ENCODE measurements at regions not wholly inside any gene's neighbourhood (a gene's known extent, or its start where the extent isn't known, plus 50 kb on each side); places are given as distances from the start of the nearest gene placed in this dataset.

- ChIA-PET POLR2A (interaction anchor here (2.6 kb wide), 1 partner anchor 50 kb away, joined by 13 read pairs; the partner anchor contains the start of gene ID2), CTCF (no interaction called here)
- Histone ChIP-seq H3K4me3 (ENCODE audit: low read depth, low read length) (no peak overlapping the region), H3K27ac (ENCODE audit: extremely low read depth, low read depth, low read length) (no peak overlapping the region), H3K9me3 (ENCODE audit: control insufficient read depth, insufficient read depth, low read depth, low read length) (no peaks in the 10 kb centered on the region), H3K36me3 (ENCODE audit: control insufficient read depth in 2 of 2, insufficient read depth in 1 of 2, low read length in 2 of 2) (no peaks in the 10 kb centered on the region), H3K4me1 (ENCODE audit: control insufficient read depth, insufficient read depth, low read length) (no peaks in the 10 kb centered on the region)
- TF ChIP-seq ZNF214 (tag by site-specific recombination; IDR thresholded peaks at IDR 0.05; ENCODE audit: borderline replicate concordance), result no peak
- no peak for TF ChIP-seq ZNF626 (tag by site-specific recombination; IDR thresholded peaks at IDR 0.05)
- no peak for TF ChIP-seq ZBTB10 (tag by site-specific recombination; IDR thresholded peaks at IDR 0.05)
- TF ChIP-seq ZBTB6 (tag by site-specific recombination; IDR thresholded peaks at IDR 0.05), result no peak
- TF ChIP-seq ZNF701 (tag by site-specific recombination; IDR thresholded peaks at IDR 0.05), result no peak
- TF ChIP-seq PRDM1 (tag by site-specific recombination; IDR thresholded peaks at IDR 0.05), result no peak
- no peak for TF ChIP-seq REPIN1 (tag by site-specific recombination; IDR thresholded peaks at IDR 0.05; ENCODE audit: low read depth)
- no peak for TF ChIP-seq ZNF514 (tag by site-specific recombination; IDR thresholded peaks at IDR 0.05)
- no peak for TF ChIP-seq INSM2 (tag by site-specific recombination; IDR thresholded peaks at IDR 0.05)
- no peak for TF ChIP-seq ZNF155 (tag by site-specific recombination; IDR thresholded peaks at IDR 0.05)
- no peak for TF ChIP-seq ZBTB11 (tag by site-specific recombination; conservative IDR thresholded peaks at IDR 0.05; ENCODE audit: low read depth)
- TF ChIP-seq BCL11B (tag by site-specific recombination; IDR thresholded peaks at IDR 0.05; ENCODE audit: low read depth), result no peak
- TF ChIP-seq ZBTB7A (tag by site-specific recombination; IDR thresholded peaks at IDR 0.05; ENCODE audit: low read depth), result no peak
- TF ChIP-seq ZIC2 (tag by site-specific recombination; IDR thresholded peaks at IDR 0.05), result no peak
Observed at GRCh38 chr2:8631465-8632005, 50.3 kb upstream of the ID2 start.
